ENCODE measurements at regions not wholly inside any gene's neighbourhood (a gene's known extent, or its start where the extent isn't known, plus 50 kb on each side); places are given as distances from the start of the nearest gene placed in this dataset.

DNA sequence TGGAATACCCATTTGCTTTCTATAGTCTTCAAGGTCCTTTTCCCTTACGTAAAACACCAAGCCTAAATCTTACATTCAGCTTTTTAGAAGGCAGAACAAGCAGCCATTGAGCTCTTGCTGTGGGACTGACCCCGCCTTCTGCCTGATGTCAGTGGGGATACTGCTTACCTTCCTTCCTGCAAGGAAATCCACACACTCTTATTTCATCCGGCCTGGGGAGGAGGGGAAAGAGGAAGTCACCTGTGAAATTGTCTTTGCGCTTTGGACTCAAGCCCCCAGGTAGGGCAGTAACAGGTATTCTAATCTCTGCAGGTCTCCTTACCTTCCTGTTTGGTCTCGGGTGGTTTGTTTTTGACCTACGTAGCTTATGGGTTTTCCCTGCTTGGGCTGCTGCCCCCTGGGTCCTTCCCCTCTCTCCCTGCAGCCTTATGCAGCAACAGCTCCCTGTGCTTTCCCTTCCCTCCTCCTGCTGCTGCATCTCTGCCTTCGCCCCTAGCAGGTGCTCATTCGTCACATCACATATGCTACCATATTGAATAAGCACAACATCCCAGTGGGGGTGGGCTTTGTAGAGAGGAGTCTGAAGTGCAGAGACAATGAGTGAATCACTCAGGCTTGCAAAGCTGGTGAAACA lies 402.5 kb upstream of the TRIB2 start:
- TF ChIP-seq, protein P1, sequence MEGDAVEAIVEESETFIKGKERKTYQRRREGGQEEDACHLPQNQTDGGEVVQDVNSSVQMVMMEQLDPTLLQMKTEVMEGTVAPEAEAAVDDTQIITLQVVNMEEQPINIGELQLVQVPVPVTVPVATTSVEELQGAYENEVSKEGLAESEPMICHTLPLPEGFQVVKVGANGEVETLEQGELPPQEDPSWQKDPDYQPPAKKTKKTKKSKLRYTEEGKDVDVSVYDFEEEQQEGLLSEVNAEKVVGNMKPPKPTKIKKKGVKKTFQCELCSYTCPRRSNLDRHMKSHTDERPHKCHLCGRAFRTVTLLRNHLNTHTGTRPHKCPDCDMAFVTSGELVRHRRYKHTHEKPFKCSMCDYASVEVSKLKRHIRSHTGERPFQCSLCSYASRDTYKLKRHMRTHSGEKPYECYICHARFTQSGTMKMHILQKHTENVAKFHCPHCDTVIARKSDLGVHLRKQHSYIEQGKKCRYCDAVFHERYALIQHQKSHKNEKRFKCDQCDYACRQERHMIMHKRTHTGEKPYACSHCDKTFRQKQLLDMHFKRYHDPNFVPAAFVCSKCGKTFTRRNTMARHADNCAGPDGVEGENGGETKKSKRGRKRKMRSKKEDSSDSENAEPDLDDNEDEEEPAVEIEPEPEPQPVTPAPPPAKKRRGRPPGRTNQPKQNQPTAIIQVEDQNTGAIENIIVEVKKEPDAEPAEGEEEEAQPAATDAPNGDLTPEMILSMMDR (IDR thresholded peaks at IDR 0.05) = no peak
- no peak for TF ChIP-seq POLR2A (IDR thresholded peaks at IDR 0.05)
